ENCODE measurements at regions not wholly inside any gene's neighbourhood (a gene's known extent, or its start where the extent isn't known, plus 50 kb on each side); places are given as distances from the start of the nearest gene placed in this dataset.

GRCh38 chr9:14520341-14520740 lies 172.9 kb downstream of the ZDHHC21 start:
- Histone ChIP-seq H3K27ac (replicated peaks) (no peak overlapping the region), H3K4me3 (replicated peaks; ENCODE audit: insufficient read depth, low read length) (no peak overlapping the region), H3K27me3 (ENCODE audit: insufficient read depth, poor library complexity, severe bottlenecking) (no peaks in the 10 kb centered on the region)
- no peak for TF ChIP-seq CTCF (IDR thresholded peaks at IDR 0.05; ENCODE audit: insufficient read depth, low read length)
- no peak for TF ChIP-seq GABPA (IDR thresholded peaks at IDR 0.05; ENCODE audit: low read depth)
- TF ChIP-seq SPI1 (IDR thresholded peaks at IDR 0.05; ENCODE audit: borderline replicate concordance, low read depth) = no peak
- DNase-seq (ENCODE audit: low read depth in 1 of 2, low spot score in 1 of 2) = no peak

DNA sequence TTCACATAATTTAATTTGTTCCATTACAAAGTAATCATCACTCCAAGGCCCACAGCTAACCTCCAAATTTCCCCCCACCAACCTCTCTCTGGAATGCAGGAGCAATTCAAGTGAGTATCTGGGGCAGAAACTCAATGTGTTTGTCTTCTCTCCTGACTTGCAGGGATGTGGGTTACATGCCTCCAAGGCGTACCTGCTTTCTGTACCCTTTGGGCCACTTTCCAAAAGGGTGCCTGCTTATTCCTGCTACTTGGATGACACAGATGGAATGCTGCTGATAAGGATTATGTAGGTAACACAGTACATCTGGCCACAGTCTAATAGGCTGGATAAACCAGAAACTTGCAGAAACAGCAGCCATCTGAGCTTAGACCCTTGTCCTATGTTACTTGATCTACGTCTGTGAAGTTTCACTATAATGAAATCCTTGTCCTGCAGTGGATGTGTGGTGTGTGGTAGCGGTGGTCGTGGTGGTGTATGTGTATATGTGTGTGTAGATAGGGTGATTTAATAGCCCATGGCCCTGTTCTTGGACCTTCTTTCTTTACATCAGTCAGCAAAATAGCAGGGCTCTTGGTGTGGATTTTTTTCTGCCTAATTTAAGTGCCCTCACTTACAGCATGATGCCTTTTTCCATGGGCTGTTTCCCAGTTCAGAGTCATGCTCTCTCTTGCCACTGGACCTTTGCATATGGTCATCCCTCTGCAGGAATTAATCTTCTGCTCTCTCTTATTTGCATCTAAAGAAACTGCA lies 175.9 kb downstream of the ZDHHC21 start:
- H3K27me3 ChIP-seq (ENCODE audit: insufficient read depth, poor library complexity, severe bottlenecking) = no peaks in the 10 kb centered on the region
- no peak overlapping the region for H3K4me3 ChIP-seq (replicated peaks; ENCODE audit: insufficient read depth, low read length)
- no peak overlapping the region for H3K27ac ChIP-seq (replicated peaks)
- DNase-seq (ENCODE audit: low read depth in 1 of 2, low spot score in 1 of 2) = no peak
- no peak for TF ChIP-seq GABPA (IDR thresholded peaks at IDR 0.05; ENCODE audit: low read depth)
- TF ChIP-seq SPI1 (IDR thresholded peaks at IDR 0.05; ENCODE audit: borderline replicate concordance, low read depth) = no peak
- no peak for TF ChIP-seq CTCF (IDR thresholded peaks at IDR 0.05; ENCODE audit: insufficient read depth, low read length)
- no peak for TF ChIP-seq REST (IDR thresholded peaks at IDR 0.05; ENCODE audit: insufficient replicate concordance, low read depth)
- TF ChIP-seq POLR2AphosphoS5 (IDR thresholded peaks at IDR 0.05; ENCODE audit: low read depth) = no peak

GRCh38 chr9:14516656-14517055 lies 176.6 kb downstream of the ZDHHC21 start:
- no peak for DNase-seq (ENCODE audit: low read depth in 1 of 2, low spot score in 1 of 2)
- H3K4me3 ChIP-seq (replicated peaks; ENCODE audit: insufficient read depth, low read length) = no peak overlapping the region
- TF ChIP-seq GABPA (IDR thresholded peaks at IDR 0.05; ENCODE audit: low read depth) = no peak
- no peak for TF ChIP-seq REST (IDR thresholded peaks at IDR 0.05; ENCODE audit: insufficient replicate concordance, low read depth)
- TF ChIP-seq SPI1 (IDR thresholded peaks at IDR 0.05; ENCODE audit: borderline replicate concordance, low read depth) = no peak
- no peak for TF ChIP-seq POLR2AphosphoS5 (IDR thresholded peaks at IDR 0.05; ENCODE audit: low read depth)
- TF ChIP-seq CTCF (IDR thresholded peaks at IDR 0.05; ENCODE audit: insufficient read depth, low read length) = no peak
- no peaks in the 10 kb centered on the region for H3K27me3 ChIP-seq (ENCODE audit: insufficient read depth, poor library complexity, severe bottlenecking)
- no peak overlapping the region for H3K27ac ChIP-seq (replicated peaks)

All from HL-60 (cell line).